DND-41 (cell line): ENCODE measurements at regions not wholly inside any gene's neighbourhood (a gene's known extent, or its start where the extent isn't known, plus 50 kb on each side); places are given as distances from the start of the nearest gene placed in this dataset.

ENCODE experiments used
- ATAC-seq: fragments of 200-7000 bp; cut with Tn5 transposase; 3 replicates; pipeline ENCODE4 v1.9.1; 2021; ENCODE audit warnings: low read depth; ENCODE audit not compliant: insufficient read depth
- DNase-seq: peaks from one replicate; pipeline ENCODE4 v3.0.0-alpha.2; 2020
- H2AFZ ChIP-seq: 2 replicates; pipeline ENCODE4 v1.6.0; 2012; ENCODE audit warnings: low read depth, low read length
- H3K27ac ChIP-seq: 2 replicates; pipeline ENCODE4 v1.5.1; 2012; ENCODE audit warnings: low read length, inconsistent platforms
- H3K27me3 ChIP-seq: fragments of 200-600 bp; sonication (generic); 2 replicates; pipeline ENCODE4 v1.6.0; 2012; ENCODE audit warnings: low read length, mild to moderate bottlenecking, inconsistent platforms; ENCODE audit not compliant: insufficient read depth, poor library complexity
- H3K36me3 ChIP-seq: 2 replicates; pipeline ENCODE4 v1.5.1; 2012; ENCODE audit warnings: low read length, inconsistent platforms; ENCODE audit not compliant: insufficient read depth
- H3K4me1 ChIP-seq: 2 replicates; pipeline ENCODE4 v1.5.1; 2012; ENCODE audit warnings: mild to moderate bottlenecking, low read length; ENCODE audit not compliant: insufficient read depth
- H3K4me2 ChIP-seq: 2 replicates; pipeline ENCODE4 v1.6.0; 2012; ENCODE audit warnings: mild to moderate bottlenecking, moderate library complexity, low read length, inconsistent platforms; ENCODE audit not compliant: insufficient read depth
- H3K4me3 ChIP-seq, 2 experiments: fragments of 200-600 bp in 1 of 2; shearing (Covaris generic) in 1 of 2; 2 replicates each; pipeline ENCODE4 v1.5.1; 2012 to 2016; ENCODE audit warnings: inconsistent platforms in 2 of 2, low read length in 2 of 2, mild to moderate bottlenecking in 2 of 2, low read depth in 1 of 2, moderate library complexity in 1 of 2
- H3K79me2 ChIP-seq: 2 replicates; pipeline ENCODE4 v1.6.0; 2012; ENCODE audit warnings: low read length, inconsistent platforms; ENCODE audit not compliant: insufficient read depth
- H3K9ac ChIP-seq: 2 replicates; pipeline ENCODE4 v1.6.0; 2012; ENCODE audit warnings: low read depth, mild to moderate bottlenecking, inconsistent platforms, low read length, moderate library complexity
- H3K9me3 ChIP-seq: 2 replicates; pipeline ENCODE4 v1.5.1; 2012; ENCODE audit warnings: low read length, moderate library complexity, mild to moderate bottlenecking, inconsistent platforms; ENCODE audit not compliant: insufficient read depth, severe bottlenecking
- H4K20me1 ChIP-seq: 2 replicates; pipeline ENCODE4 v1.6.0; 2012; ENCODE audit warnings: low read length; ENCODE audit not compliant: insufficient read depth
- CTCF ChIP-seq: IDR thresholded peaks from 2 replicates; pipeline ENCODE4 v1.5.1; 2012; ENCODE audit warnings: borderline replicate concordance, low read length, moderate library complexity, mild to moderate bottlenecking; ENCODE audit not compliant: poor library complexity, severe bottlenecking; ENCODE audit errors: extremely low read depth
- EZH2 ChIP-seq: IDR thresholded peaks from 3 replicates; pipeline ENCODE4 v1.6.1; 2012; ENCODE audit warnings: borderline replicate concordance, low read depth, mild to moderate bottlenecking, moderate library complexity, low read length, inconsistent platforms; ENCODE audit not compliant: severe bottlenecking

- H3K36me3 ChIP-seq, result no peaks in the 10 kb centered on the region
- H3K79me2 ChIP-seq, result no peaks in the 10 kb centered on the region
- ATAC-seq (no peak), DNase-seq (no peak)
- H3K27ac ChIP-seq, result no peak overlapping the region
- no peaks in the 10 kb centered on the region for H3K9me3 ChIP-seq
- no peak overlapping the region for H3K4me3 ChIP-seq
- H3K27me3 ChIP-seq, result no peaks in the 10 kb centered on the region
- no peak overlapping the region for H3K4me2 ChIP-seq
- TF ChIP-seq EZH2 (no peak), CTCF (no peak)
- H4K20me1 ChIP-seq, result no peaks in the 10 kb centered on the region
- no peaks in the 10 kb centered on the region for H3K4me1 ChIP-seq
- no peak overlapping the region for H3K9ac ChIP-seq
- no peak overlapping the region for H2AFZ ChIP-seq
Observed at GRCh38 chr5:164663198-164663989, 1158.0 kb downstream of the MAT2B start.

GRCh38 chr5:164671640-164672039 is 1166.2 kb downstream of the MAT2B start:
- H3K4me3 ChIP-seq, result no peak overlapping the region
- no peak for DNase-seq
- H3K4me2 ChIP-seq, result no peak overlapping the region
- no peak overlapping the region for H3K27ac ChIP-seq
- H4K20me1 ChIP-seq, result no peaks in the 10 kb centered on the region
- no peaks in the 10 kb centered on the region for H3K36me3 ChIP-seq
- H3K4me1 ChIP-seq, result no peaks in the 10 kb centered on the region
- H3K9me3 ChIP-seq, result no peaks in the 10 kb centered on the region
- no peak for ATAC-seq
- no peak overlapping the region for H3K9ac ChIP-seq
- no peaks in the 10 kb centered on the region for H3K27me3 ChIP-seq
- no peak for TF ChIP-seq EZH2
- no peak for TF ChIP-seq CTCF
- no peak overlapping the region for H2AFZ ChIP-seq
- H3K79me2 ChIP-seq, result no peaks in the 10 kb centered on the region

- no peaks in the 10 kb centered on the region for H4K20me1 ChIP-seq
- no peak for TF ChIP-seq CTCF
- no peak for TF ChIP-seq EZH2
- H3K27me3 ChIP-seq, result no peaks in the 10 kb centered on the region
- H3K27ac ChIP-seq, result no peak overlapping the region
- DNase-seq (no peak), ATAC-seq (no peak)
- H2AFZ ChIP-seq, result no peak overlapping the region
- no peaks in the 10 kb centered on the region for H3K79me2 ChIP-seq
- H3K4me2 ChIP-seq, result no peak overlapping the region
- H3K4me3 ChIP-seq, result no peak overlapping the region
- H3K9ac ChIP-seq, result no peak overlapping the region
- no peaks in the 10 kb centered on the region for H3K36me3 ChIP-seq
- no peaks in the 10 kb centered on the region for H3K9me3 ChIP-seq
- no peaks in the 10 kb centered on the region for H3K4me1 ChIP-seq
Observed at GRCh38 chr5:164672205-164672604, 1166.8 kb downstream of the MAT2B start.
